Prostate gland (tissue), 2 donors: ENCODE measurements at regions not wholly inside any gene's neighbourhood (a gene's known extent, or its start where the extent isn't known, plus 50 kb on each side); places are given as distances from the start of the nearest gene placed in this dataset.

ENCODE experiments used
- DNase-seq: peaks from one replicate; pipeline ENCODE4 v3.0.0-alpha.2; 2019; ENCODE audit warnings: low spot score
- H3K27ac ChIP-seq, 2 donors: fragments of 200-600 bp; sonication (generic); 2 replicates each; pipeline ENCODE4 v1.5.1; 2017 to 2019
- H3K27me3 ChIP-seq: fragments of 200-600 bp; sonication (generic); replicated peaks from 2 replicates; pipeline ENCODE4 v1.5.1; 2019; ENCODE audit not compliant: insufficient read depth
- H3K36me3 ChIP-seq, 2 donors: fragments of 200-600 bp; sonication (generic); 1 replicate in 1 of 2; 2 replicates in 1 of 2; pipeline versions ENCODE4 v1.5.1 to v1.8.1; 2017 to 2019
- H3K4me1 ChIP-seq: fragments of 200-600 bp; sonication (generic); replicated peaks from 2 replicates; pipeline ENCODE4 v1.5.1; 2019
- H3K4me3 ChIP-seq, 2 donors: fragments of 200-600 bp; sonication (generic); 2 replicates each; pipeline ENCODE4 v1.5.1; 2017 to 2019
- H3K9me3 ChIP-seq: fragments of 200-600 bp; sonication (generic); 2 replicates; pipeline ENCODE4 v1.5.1; 2017
- CTCF ChIP-seq, 4 experiments: fragments of 200-600 bp in 2 of 4; fragments of 450-650 bp in 2 of 4; sonication (generic) in 2 of 4; IDR thresholded peaks; 1 replicate in 3 of 4; 2 replicates in 1 of 4; pipeline ENCODE4 v1.5.1; 2016 to 2019; ENCODE audit warnings: antibody characterized with exemption in 4 of 4, mild to moderate bottlenecking in 2 of 4, moderate library complexity in 2 of 4
- POLR2A ChIP-seq: fragments of 450-650 bp; IDR thresholded peaks from one replicate; pipeline ENCODE4 v1.6.1; 2016; ENCODE audit warnings: antibody characterized with exemption, mild to moderate bottlenecking
- POLR2AphosphoS5 ChIP-seq: sonication (generic); formaldehyde crosslinking; IDR thresholded peaks from one replicate; pipeline ENCODE4 v1.6.1; 2017; ENCODE audit warnings: antibody characterized with exemption
- WGBS: methylation state at CpG from one replicate; pipeline ENCODE4 v1.1.5; 2018; 5-methylcytosine and 5-hydroxymethylcytosine counted together
- intact Hi-C: fragments of 100-400 bp; cut with DNase I; formaldehyde crosslinking; loops from one replicate; pipeline ENCODE4 v1.14.2; 2022

- no peak for DNase-seq
- intact Hi-C loops, result no loop called here
- no peaks in the 10 kb centered on the region for H3K4me1 ChIP-seq
- no peak for TF ChIP-seq CTCF (IDR thresholded peaks at IDR 0.05)
- TF ChIP-seq POLR2AphosphoS5, result no peak
- no peak for TF ChIP-seq POLR2A
- no peaks in the 10 kb centered on the region for H3K27me3 ChIP-seq
- no peaks in the 10 kb centered on the region for H3K9me3 ChIP-seq
- 100% methylated on average over 1 of the region's 1 CpG for WGBS
- H3K36me3 ChIP-seq, result no peaks in the 10 kb centered on the region
- no peak overlapping the region for H3K27ac ChIP-seq
- no peak overlapping the region for H3K4me3 ChIP-seq
Observed at GRCh38 chrX:54615109-54615508, 85.1 kb downstream of the GNL3L start.

GRCh38 chrX:54633641-54634040 is 103.6 kb downstream of the GNL3L start:
- DNase-seq, result no peak

GRCh38 chrX:54639018-54639345 is 109.0 kb downstream of the GNL3L start:
- Histone ChIP-seq H3K36me3 (no peaks in the 10 kb centered on the region), H3K4me3 (peak overlapping the region; percentile 36 to 42), H3K27ac (peak overlapping the region; percentile 86 to 89), H3K4me1 (no peaks in the 10 kb centered on the region), H3K9me3 (no peaks in the 10 kb centered on the region), H3K27me3 (no peaks in the 10 kb centered on the region)
- intact Hi-C loops, result loop anchor here (2.0 to 10.0 kb wide), 2 partner anchors 104 to 170 kb away; partner anchors contain the start of gene GNL3L
- no peak for DNase-seq
- TF ChIP-seq POLR2A (no peak), POLR2AphosphoS5 (no peak), CTCF (IDR thresholded peaks at IDR 0.05) (no peak)
- 32% methylated on average over 3 of the region's 3 CpGs for WGBS

More at GRCh38 chrX:54633641-54634040, 103.6 kb downstream of the GNL3L start:
- no peak overlapping the region for H3K4me3 ChIP-seq
- H3K36me3 ChIP-seq, result no peaks in the 10 kb centered on the region
- intact Hi-C loops, result loop anchor here (10.0 kb wide), 1 partner anchor 99 kb away; the partner anchor contains the start of gene GNL3L
- H3K27ac ChIP-seq, result no peak overlapping the region
- TF ChIP-seq POLR2AphosphoS5 (no peak), POLR2A (no peak), CTCF (IDR thresholded peaks at IDR 0.05) (no peak)
- no peaks in the 10 kb centered on the region for H3K4me1 ChIP-seq
- H3K9me3 ChIP-seq, result no peaks in the 10 kb centered on the region
- 89% methylated on average over 3 of the region's 3 CpGs for WGBS
- no peaks in the 10 kb centered on the region for H3K27me3 ChIP-seq

- Histone ChIP-seq H3K9me3 (no peaks in the 10 kb centered on the region), H3K36me3 (no peaks in the 10 kb centered on the region), H3K27me3 (no peaks in the 10 kb centered on the region), H3K4me3 (peak overlapping the region; percentile 36 to 42), H3K4me1 (no peaks in the 10 kb centered on the region), H3K27ac (peak overlapping the region; percentile 86 to 89)
- WGBS, result under 1% methylated on average over 47 of the region's 47 CpGs
- DNase-seq, result peak; percentile 89
- intact Hi-C loops, result loop anchor here (2.0 to 10.0 kb wide), 2 partner anchors 105 to 169 kb away; partner anchors contain the start of gene GNL3L
- TF ChIP-seq POLR2A (peak; percentile 45), CTCF (IDR thresholded peaks at IDR 0.05) (peak in 3 of 4 experiments; percentile 40 to 68 (median 62)), POLR2AphosphoS5 (peak; percentile 74)
Observed at GRCh38 chrX:54639346-54640102, 109.5 kb downstream of the GNL3L start.
